ENCODE measurements at regions not wholly inside any gene's neighbourhood (a gene's known extent, or its start where the extent isn't known, plus 50 kb on each side); places are given as distances from the start of the nearest gene placed in this dataset.

DNA sequence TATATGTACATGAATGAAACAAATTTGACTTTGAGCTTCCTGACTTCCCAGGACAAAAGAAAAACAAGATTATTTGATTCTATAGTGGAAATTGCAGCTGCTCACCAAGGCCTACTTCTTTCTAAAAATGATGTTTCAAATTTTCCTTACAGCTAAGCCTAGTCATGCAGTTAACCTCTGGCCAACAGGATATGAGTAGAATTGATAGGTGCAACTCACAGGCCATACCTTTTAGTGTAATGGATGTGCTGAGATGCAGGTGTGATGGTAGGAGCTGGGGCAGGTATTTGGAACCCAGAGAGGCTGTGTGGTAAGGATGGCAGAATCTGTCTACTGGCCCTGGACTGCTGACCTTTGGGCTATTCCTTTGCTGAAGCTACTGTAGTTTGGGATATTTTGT lies 230.9 kb upstream of the PREP start:
- H3K4me3 ChIP-seq (ENCODE audit: low read depth, low read length), result no peak overlapping the region
- no peaks in the 10 kb centered on the region for H3K36me3 ChIP-seq (ENCODE audit: control insufficient read depth in 2 of 2, insufficient read depth in 1 of 2, low read length in 2 of 2)
- ChIA-PET CTCF (no interaction called here), POLR2A (no interaction called here)
- no peak overlapping the region for H3K27ac ChIP-seq (ENCODE audit: extremely low read depth, low read depth, low read length)
- H3K4me1 ChIP-seq (ENCODE audit: control insufficient read depth, insufficient read depth, low read length), result no peaks in the 10 kb centered on the region
- no peaks in the 10 kb centered on the region for H3K9me3 ChIP-seq (ENCODE audit: control insufficient read depth, insufficient read depth, low read depth, low read length)
- TF ChIP-seq, protein P1, sequence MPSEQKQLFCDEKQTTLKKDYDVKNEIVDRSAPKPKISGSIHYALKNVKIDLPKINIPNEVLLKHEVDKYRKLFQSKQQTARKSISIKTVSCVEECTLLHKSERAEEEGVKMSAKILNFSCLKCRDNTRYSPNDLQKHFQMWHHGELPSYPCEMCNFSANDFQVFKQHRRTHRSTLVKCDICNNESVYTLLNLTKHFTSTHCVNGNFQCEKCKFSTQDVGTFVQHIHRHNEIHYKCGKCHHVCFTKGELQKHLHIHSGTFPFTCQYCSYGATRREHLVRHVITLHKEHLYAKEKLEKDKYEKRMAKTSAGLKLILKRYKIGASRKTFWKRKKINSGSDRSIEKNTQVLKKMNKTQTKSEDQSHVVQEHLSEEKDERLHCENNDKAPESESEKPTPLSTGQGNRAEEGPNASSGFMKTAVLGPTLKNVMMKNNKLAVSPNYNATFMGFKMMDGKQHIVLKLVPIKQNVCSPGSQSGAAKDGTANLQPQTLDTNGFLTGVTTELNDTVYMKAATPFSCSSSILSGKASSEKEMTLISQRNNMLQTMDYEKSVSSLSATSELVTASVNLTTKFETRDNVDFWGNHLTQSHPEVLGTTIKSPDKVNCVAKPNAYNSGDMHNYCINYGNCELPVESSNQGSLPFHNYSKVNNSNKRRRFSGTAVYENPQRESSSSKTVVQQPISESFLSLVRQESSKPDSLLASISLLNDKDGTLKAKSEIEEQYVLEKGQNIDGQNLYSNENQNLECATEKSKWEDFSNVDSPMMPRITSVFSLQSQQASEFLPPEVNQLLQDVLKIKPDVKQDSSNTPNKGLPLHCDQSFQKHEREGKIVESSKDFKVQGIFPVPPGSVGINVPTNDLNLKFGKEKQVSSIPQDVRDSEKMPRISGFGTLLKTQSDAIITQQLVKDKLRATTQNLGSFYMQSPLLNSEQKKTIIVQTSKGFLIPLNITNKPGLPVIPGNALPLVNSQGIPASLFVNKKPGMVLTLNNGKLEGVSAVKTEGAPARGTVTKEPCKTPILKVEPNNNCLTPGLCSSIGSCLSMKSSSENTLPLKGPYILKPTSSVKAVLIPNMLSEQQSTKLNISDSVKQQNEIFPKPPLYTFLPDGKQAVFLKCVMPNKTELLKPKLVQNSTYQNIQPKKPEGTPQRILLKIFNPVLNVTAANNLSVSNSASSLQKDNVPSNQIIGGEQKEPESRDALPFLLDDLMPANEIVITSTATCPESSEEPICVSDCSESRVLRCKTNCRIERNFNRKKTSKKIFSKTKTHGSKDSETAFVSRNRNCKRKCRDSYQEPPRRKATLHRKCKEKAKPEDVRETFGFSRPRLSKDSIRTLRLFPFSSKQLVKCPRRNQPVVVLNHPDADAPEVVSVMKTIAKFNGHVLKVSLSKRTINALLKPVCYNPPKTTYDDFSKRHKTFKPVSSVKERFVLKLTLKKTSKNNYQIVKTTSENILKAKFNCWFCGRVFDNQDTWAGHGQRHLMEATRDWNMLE (tag by site-specific recombination; conservative IDR thresholded peaks at IDR 0.05; ENCODE audit: low read depth), result no peak
- no peak for TF ChIP-seq HOXD13 (CRISPR knock-in tag; IDR thresholded peaks at IDR 0.05; ENCODE audit: borderline replicate concordance)
- no peak for TF ChIP-seq ZEB2 (tag by site-specific recombination; IDR thresholded peaks at IDR 0.05)
- TF ChIP-seq, protein P2, sequence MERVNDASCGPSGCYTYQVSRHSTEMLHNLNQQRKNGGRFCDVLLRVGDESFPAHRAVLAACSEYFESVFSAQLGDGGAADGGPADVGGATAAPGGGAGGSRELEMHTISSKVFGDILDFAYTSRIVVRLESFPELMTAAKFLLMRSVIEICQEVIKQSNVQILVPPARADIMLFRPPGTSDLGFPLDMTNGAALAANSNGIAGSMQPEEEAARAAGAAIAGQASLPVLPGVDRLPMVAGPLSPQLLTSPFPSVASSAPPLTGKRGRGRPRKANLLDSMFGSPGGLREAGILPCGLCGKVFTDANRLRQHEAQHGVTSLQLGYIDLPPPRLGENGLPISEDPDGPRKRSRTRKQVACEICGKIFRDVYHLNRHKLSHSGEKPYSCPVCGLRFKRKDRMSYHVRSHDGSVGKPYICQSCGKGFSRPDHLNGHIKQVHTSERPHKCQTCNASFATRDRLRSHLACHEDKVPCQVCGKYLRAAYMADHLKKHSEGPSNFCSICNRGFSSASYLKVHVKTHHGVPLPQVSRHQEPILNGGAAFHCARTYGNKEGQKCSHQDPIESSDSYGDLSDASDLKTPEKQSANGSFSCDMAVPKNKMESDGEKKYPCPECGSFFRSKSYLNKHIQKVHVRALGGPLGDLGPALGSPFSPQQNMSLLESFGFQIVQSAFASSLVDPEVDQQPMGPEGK (tag by site-specific recombination; IDR thresholded peaks at IDR 0.05), result no peak
- no peak for TF ChIP-seq KLF8 (tag by site-specific recombination; IDR thresholded peaks at IDR 0.05)
- no peak for TF ChIP-seq ZNF394 (tag by site-specific recombination; IDR thresholded peaks at IDR 0.05; ENCODE audit: borderline replicate concordance)
- no peak for TF ChIP-seq HOXA7 (CRISPR knock-in tag; IDR thresholded peaks at IDR 0.05; ENCODE audit: borderline replicate concordance)
- no peak for TF ChIP-seq ZNF266 (tag by site-specific recombination; IDR thresholded peaks at IDR 0.05; ENCODE audit: low read depth)
- no peak for TF ChIP-seq ZNF16 (tag by site-specific recombination; IDR thresholded peaks at IDR 0.05; ENCODE audit: low read depth)
- TF ChIP-seq, protein P3, sequence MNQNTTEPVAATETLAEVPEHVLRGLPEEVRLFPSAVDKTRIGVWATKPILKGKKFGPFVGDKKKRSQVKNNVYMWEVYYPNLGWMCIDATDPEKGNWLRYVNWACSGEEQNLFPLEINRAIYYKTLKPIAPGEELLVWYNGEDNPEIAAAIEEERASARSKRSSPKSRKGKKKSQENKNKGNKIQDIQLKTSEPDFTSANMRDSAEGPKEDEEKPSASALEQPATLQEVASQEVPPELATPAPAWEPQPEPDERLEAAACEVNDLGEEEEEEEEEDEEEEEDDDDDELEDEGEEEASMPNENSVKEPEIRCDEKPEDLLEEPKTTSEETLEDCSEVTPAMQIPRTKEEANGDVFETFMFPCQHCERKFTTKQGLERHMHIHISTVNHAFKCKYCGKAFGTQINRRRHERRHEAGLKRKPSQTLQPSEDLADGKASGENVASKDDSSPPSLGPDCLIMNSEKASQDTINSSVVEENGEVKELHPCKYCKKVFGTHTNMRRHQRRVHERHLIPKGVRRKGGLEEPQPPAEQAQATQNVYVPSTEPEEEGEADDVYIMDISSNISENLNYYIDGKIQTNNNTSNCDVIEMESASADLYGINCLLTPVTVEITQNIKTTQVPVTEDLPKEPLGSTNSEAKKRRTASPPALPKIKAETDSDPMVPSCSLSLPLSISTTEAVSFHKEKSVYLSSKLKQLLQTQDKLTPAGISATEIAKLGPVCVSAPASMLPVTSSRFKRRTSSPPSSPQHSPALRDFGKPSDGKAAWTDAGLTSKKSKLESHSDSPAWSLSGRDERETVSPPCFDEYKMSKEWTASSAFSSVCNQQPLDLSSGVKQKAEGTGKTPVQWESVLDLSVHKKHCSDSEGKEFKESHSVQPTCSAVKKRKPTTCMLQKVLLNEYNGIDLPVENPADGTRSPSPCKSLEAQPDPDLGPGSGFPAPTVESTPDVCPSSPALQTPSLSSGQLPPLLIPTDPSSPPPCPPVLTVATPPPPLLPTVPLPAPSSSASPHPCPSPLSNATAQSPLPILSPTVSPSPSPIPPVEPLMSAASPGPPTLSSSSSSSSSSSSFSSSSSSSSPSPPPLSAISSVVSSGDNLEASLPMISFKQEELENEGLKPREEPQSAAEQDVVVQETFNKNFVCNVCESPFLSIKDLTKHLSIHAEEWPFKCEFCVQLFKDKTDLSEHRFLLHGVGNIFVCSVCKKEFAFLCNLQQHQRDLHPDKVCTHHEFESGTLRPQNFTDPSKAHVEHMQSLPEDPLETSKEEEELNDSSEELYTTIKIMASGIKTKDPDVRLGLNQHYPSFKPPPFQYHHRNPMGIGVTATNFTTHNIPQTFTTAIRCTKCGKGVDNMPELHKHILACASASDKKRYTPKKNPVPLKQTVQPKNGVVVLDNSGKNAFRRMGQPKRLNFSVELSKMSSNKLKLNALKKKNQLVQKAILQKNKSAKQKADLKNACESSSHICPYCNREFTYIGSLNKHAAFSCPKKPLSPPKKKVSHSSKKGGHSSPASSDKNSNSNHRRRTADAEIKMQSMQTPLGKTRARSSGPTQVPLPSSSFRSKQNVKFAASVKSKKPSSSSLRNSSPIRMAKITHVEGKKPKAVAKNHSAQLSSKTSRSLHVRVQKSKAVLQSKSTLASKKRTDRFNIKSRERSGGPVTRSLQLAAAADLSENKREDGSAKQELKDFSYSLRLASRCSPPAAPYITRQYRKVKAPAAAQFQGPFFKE (tag by site-specific recombination; IDR thresholded peaks at IDR 0.05; ENCODE audit: borderline replicate concordance), result no peak
- TF ChIP-seq ZNF433 (tag by site-specific recombination; IDR thresholded peaks at IDR 0.05; ENCODE audit: low read depth), result no peak
- TF ChIP-seq KLF16 (tag by site-specific recombination; IDR thresholded peaks at IDR 0.05), result no peak
- no peak for TF ChIP-seq ZNF510 (tag by site-specific recombination; IDR thresholded peaks at IDR 0.05; ENCODE audit: insufficient replicate concordance)
- TF ChIP-seq, protein P4, sequence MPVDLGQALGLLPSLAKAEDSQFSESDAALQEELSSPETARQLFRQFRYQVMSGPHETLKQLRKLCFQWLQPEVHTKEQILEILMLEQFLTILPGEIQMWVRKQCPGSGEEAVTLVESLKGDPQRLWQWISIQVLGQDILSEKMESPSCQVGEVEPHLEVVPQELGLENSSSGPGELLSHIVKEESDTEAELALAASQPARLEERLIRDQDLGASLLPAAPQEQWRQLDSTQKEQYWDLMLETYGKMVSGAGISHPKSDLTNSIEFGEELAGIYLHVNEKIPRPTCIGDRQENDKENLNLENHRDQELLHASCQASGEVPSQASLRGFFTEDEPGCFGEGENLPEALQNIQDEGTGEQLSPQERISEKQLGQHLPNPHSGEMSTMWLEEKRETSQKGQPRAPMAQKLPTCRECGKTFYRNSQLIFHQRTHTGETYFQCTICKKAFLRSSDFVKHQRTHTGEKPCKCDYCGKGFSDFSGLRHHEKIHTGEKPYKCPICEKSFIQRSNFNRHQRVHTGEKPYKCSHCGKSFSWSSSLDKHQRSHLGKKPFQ (tag by site-specific recombination; IDR thresholded peaks at IDR 0.05), result no peak
- TF ChIP-seq, protein P5, sequence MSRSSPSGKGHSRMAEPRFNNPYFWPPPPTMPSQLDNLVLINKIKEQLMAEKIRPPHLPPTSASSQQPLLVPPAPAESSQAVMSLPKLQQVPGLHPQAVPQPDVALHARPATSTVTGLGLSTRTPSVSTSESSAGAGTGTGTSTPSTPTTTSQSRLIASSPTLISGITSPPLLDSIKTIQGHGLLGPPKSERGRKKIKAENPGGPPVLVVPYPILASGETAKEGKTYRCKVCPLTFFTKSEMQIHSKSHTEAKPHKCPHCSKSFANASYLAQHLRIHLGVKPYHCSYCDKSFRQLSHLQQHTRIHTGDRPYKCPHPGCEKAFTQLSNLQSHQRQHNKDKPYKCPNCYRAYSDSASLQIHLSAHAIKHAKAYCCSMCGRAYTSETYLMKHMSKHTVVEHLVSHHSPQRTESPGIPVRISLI (tag by site-specific recombination; IDR thresholded peaks at IDR 0.05), result no peak
- TF ChIP-seq, protein P6, sequence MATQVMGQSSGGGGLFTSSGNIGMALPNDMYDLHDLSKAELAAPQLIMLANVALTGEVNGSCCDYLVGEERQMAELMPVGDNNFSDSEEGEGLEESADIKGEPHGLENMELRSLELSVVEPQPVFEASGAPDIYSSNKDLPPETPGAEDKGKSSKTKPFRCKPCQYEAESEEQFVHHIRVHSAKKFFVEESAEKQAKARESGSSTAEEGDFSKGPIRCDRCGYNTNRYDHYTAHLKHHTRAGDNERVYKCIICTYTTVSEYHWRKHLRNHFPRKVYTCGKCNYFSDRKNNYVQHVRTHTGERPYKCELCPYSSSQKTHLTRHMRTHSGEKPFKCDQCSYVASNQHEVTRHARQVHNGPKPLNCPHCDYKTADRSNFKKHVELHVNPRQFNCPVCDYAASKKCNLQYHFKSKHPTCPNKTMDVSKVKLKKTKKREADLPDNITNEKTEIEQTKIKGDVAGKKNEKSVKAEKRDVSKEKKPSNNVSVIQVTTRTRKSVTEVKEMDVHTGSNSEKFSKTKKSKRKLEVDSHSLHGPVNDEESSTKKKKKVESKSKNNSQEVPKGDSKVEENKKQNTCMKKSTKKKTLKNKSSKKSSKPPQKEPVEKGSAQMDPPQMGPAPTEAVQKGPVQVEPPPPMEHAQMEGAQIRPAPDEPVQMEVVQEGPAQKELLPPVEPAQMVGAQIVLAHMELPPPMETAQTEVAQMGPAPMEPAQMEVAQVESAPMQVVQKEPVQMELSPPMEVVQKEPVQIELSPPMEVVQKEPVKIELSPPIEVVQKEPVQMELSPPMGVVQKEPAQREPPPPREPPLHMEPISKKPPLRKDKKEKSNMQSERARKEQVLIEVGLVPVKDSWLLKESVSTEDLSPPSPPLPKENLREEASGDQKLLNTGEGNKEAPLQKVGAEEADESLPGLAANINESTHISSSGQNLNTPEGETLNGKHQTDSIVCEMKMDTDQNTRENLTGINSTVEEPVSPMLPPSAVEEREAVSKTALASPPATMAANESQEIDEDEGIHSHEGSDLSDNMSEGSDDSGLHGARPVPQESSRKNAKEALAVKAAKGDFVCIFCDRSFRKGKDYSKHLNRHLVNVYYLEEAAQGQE (tag by site-specific recombination; IDR thresholded peaks at IDR 0.05), result no peak
- no peak for TF ChIP-seq ZNF366 (tag by site-specific recombination; conservative IDR thresholded peaks at IDR 0.05)
- no peak for TF ChIP-seq ZNF184 (tag by site-specific recombination; IDR thresholded peaks at IDR 0.05)
